Astrocyte (in vitro differentiated cells and primary cell): ENCODE measurements at regions not wholly inside any gene's neighbourhood (a gene's known extent, or its start where the extent isn't known, plus 50 kb on each side); places are given as distances from the start of the nearest gene placed in this dataset.
"Not testable (repeated sequence)": the region's sequence is repeated elsewhere in the genome, so short reads cannot be mapped to it uniquely, and the experiment has no call there.

ENCODE experiments used
- DNase-seq: peaks from one replicate; pipeline ENCODE4 v3.0.0-alpha.2; 2010; ENCODE audit warnings: low read depth
- FAIRE-seq: peaks from 2 replicates; lab custom pipeline; 2011; peaks lifted over from hg19 to GRCh38; lab: Jason Lieb, UNC
- H2AFZ ChIP-seq: 2 replicates; pipeline ENCODE4 v1.6.0; 2012; ENCODE audit warnings: low read depth, low read length, inconsistent platforms
- H3K27ac ChIP-seq: 2 replicates; pipeline ENCODE4 v1.5.1; 2011; ENCODE audit warnings: low read depth, low read length, inconsistent platforms
- H3K27me3 ChIP-seq: 2 replicates; pipeline ENCODE4 v1.6.0; 2011; ENCODE audit warnings: low read length, inconsistent platforms; ENCODE audit not compliant: insufficient read depth
- H3K36me3 ChIP-seq: 2 replicates; pipeline ENCODE4 v1.5.1; 2011; ENCODE audit warnings: low read length, inconsistent platforms; ENCODE audit not compliant: insufficient read depth
- H3K4me1 ChIP-seq: 2 replicates; pipeline ENCODE4 v1.5.1; 2011; ENCODE audit warnings: low read length, inconsistent platforms; ENCODE audit not compliant: insufficient read depth
- H3K4me2 ChIP-seq: 2 replicates; pipeline ENCODE4 v1.6.0; 2012; ENCODE audit warnings: low read length, inconsistent platforms
- H3K4me3 ChIP-seq: 2 replicates; pipeline ENCODE4 v1.5.1; 2011; ENCODE audit warnings: low read depth, mild to moderate bottlenecking, low read length, inconsistent platforms; ENCODE audit not compliant: insufficient read depth
- H3K79me2 ChIP-seq: 2 replicates; pipeline ENCODE4 v1.6.0; 2012; ENCODE audit warnings: mild to moderate bottlenecking, low read length, inconsistent platforms; ENCODE audit not compliant: insufficient read depth
- H3K9ac ChIP-seq: 2 replicates; pipeline ENCODE4 v1.6.0; 2012; ENCODE audit warnings: mild to moderate bottlenecking, low read length, inconsistent platforms
- H3K9me3 ChIP-seq: 2 replicates; pipeline ENCODE4 v1.5.1; 2012; ENCODE audit warnings: low read depth, mild to moderate bottlenecking, low read length, inconsistent platforms; ENCODE audit not compliant: insufficient read depth
- H4K20me1 ChIP-seq: 2 replicates; pipeline ENCODE4 v1.6.0; 2012; ENCODE audit warnings: low read length, inconsistent platforms; ENCODE audit not compliant: insufficient read depth
- H3K27ac Mint-ChIP-seq: one replicate; pipeline ENCODE4 v1.8.0; 2021; ENCODE audit warnings: mild to moderate bottlenecking, mixed read lengths; ENCODE audit not compliant: unreplicated experiment
- H3K27me3 Mint-ChIP-seq: one replicate; pipeline ENCODE4 v1.8.0; 2021; ENCODE audit warnings: low read depth, mixed read lengths; ENCODE audit not compliant: unreplicated experiment
- H3K36me3 Mint-ChIP-seq: one replicate; pipeline ENCODE4 v1.8.0; 2021; ENCODE audit warnings: low read depth, mixed read lengths; ENCODE audit not compliant: unreplicated experiment
- H3K4me1 Mint-ChIP-seq: one replicate; pipeline ENCODE4 v1.8.0; 2021; ENCODE audit warnings: low read depth, mixed read lengths; ENCODE audit not compliant: unreplicated experiment
- H3K4me3 Mint-ChIP-seq: one replicate; pipeline ENCODE4 v1.8.0; 2021; ENCODE audit warnings: mild to moderate bottlenecking, moderate library complexity, mixed read lengths; ENCODE audit not compliant: unreplicated experiment
- H3K9me3 Mint-ChIP-seq: one replicate; pipeline ENCODE4 v1.8.0; 2021; ENCODE audit warnings: mild to moderate bottlenecking, mixed read lengths; ENCODE audit not compliant: unreplicated experiment
- EZH2 ChIP-seq: IDR thresholded peaks from 2 replicates; pipeline ENCODE4 v1.6.1; 2012; ENCODE audit warnings: mild to moderate bottlenecking, low read length, inconsistent platforms; ENCODE audit not compliant: insufficient read depth
- TF ChIP-seq, protein P1 (sequence below): IDR thresholded peaks from 2 replicates; pipeline ENCODE4 v1.5.1; 2011; ENCODE audit warnings: low read depth, mild to moderate bottlenecking, inconsistent platforms, low read length, moderate library complexity; ENCODE audit not compliant: insufficient read depth

- Histone ChIP-seq H4K20me1 (no peaks in the 10 kb centered on the region), H3K9me3 (no peaks in the 10 kb centered on the region), H3K9ac (no peak overlapping the region), H3K36me3 (no peaks in the 10 kb centered on the region), H3K4me2 (peak overlapping the region; percentile 33), H3K79me2 (no peaks in the 10 kb centered on the region), H2AFZ (peak overlapping the region; percentile 3), H3K4me1 (peaks cover 7% of the 10 kb centered on the region), H3K27ac (no peak overlapping the region), H3K4me3 (no peak overlapping the region), H3K27me3 (no peaks in the 10 kb centered on the region)
- Mint-ChIP-seq H3K4me3 (no peak overlapping the region), H3K36me3 (no peaks in the 10 kb centered on the region), H3K27ac (peak overlapping the region; percentile 20), H3K9me3 (peaks cover 2% of the 10 kb centered on the region), H3K27me3 (no peaks in the 10 kb centered on the region), H3K4me1 (peaks cover 29% of the 10 kb centered on the region)
- FAIRE-seq (no peak), DNase-seq (peak; percentile 18)
- TF ChIP-seq, protein P1, sequence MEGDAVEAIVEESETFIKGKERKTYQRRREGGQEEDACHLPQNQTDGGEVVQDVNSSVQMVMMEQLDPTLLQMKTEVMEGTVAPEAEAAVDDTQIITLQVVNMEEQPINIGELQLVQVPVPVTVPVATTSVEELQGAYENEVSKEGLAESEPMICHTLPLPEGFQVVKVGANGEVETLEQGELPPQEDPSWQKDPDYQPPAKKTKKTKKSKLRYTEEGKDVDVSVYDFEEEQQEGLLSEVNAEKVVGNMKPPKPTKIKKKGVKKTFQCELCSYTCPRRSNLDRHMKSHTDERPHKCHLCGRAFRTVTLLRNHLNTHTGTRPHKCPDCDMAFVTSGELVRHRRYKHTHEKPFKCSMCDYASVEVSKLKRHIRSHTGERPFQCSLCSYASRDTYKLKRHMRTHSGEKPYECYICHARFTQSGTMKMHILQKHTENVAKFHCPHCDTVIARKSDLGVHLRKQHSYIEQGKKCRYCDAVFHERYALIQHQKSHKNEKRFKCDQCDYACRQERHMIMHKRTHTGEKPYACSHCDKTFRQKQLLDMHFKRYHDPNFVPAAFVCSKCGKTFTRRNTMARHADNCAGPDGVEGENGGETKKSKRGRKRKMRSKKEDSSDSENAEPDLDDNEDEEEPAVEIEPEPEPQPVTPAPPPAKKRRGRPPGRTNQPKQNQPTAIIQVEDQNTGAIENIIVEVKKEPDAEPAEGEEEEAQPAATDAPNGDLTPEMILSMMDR, result peak; percentile 18
- TF ChIP-seq EZH2, result no peak
Measured at GRCh38 chr4:156109943-156110900, 156.6 kb upstream of the CTSO start.

GRCh38 chr4:156109087-156109486 lies 155.4 kb upstream of the CTSO start:
- H3K4me2 ChIP-seq, H3K27ac Mint-ChIP-seq: not testable (repeated sequence)

DNA sequence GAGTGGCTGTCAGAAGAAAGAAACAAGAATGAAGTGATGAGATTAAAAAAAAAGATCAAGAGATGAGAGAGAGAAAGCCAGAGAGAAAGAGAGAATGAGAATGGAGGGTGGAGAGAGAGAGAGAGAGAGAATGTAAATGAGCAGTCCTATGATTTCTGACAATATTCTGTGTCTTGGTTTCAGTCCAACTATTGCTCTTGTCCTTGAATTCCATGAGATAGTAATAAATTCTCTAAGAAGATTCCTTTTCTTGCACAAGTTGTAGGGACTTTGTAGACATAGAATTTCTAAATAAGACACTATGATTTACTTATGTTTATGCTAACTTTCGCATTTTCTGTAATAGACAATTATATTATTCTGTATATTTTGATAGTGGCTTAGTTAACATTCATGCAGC lies 149.6 kb upstream of the CTSO start:
- FAIRE-seq (no peak), DNase-seq (peak; percentile 12)
- Histone ChIP-seq H4K20me1 (no peaks in the 10 kb centered on the region), H3K36me3 (no peaks in the 10 kb centered on the region), H3K4me2 (no peak overlapping the region), H3K27ac (no peak overlapping the region), H3K9ac (no peak overlapping the region), H3K27me3 (no peaks in the 10 kb centered on the region), H3K79me2 (no peaks in the 10 kb centered on the region), H3K4me1 (peaks cover 6% of the 10 kb centered on the region), H3K4me3 (no peak overlapping the region), H2AFZ (no peak overlapping the region), H3K9me3 (no peaks in the 10 kb centered on the region)
- H3K27me3 Mint-ChIP-seq, result no peaks in the 10 kb centered on the region
- no peak overlapping the region for H3K27ac Mint-ChIP-seq
- no peak overlapping the region for H3K4me3 Mint-ChIP-seq
- peaks cover 28% of the 10 kb centered on the region for H3K4me1 Mint-ChIP-seq
- no peak for TF ChIP-seq EZH2
- TF ChIP-seq, protein P1, result no peak
- no peaks in the 10 kb centered on the region for H3K36me3 Mint-ChIP-seq
- H3K9me3 Mint-ChIP-seq, result peaks cover 2% of the 10 kb centered on the region

More at GRCh38 chr4:156109087-156109486, 155.4 kb upstream of the CTSO start:
- H3K36me3 Mint-ChIP-seq, H3K36me3 ChIP-seq, H3K9me3 ChIP-seq, H3K4me1 ChIP-seq, H3K27me3 Mint-ChIP-seq, H2AFZ ChIP-seq, H3K4me3 ChIP-seq, FAIRE-seq, H4K20me1 ChIP-seq, H3K27me3 ChIP-seq, H3K9ac ChIP-seq, H3K79me2 ChIP-seq, H3K4me3 Mint-ChIP-seq, H3K9me3 Mint-ChIP-seq, DNase-seq, H3K27ac ChIP-seq: not testable (repeated sequence)
- H3K4me1 Mint-ChIP-seq, result peaks cover 23% of the 10 kb centered on the region
